SK-N-SH (cell line): ENCODE measurements at regions not wholly inside any gene's neighbourhood (a gene's known extent, or its start where the extent isn't known, plus 50 kb on each side); places are given as distances from the start of the nearest gene placed in this dataset.

Experiments used
- CTCF ChIP-seq: fragments of 200-600 bp; sonication (generic); IDR thresholded peaks from 2 replicates; pipeline ENCODE4 v1.6.1; 2017; ENCODE audit warnings: antibody characterized with exemption, mild to moderate bottlenecking, moderate library complexity
- EP300 ChIP-seq, 2 experiments: IDR thresholded peaks; 2 replicates each; pipeline versions ENCODE4 v1.4.0 to v1.6.1; 2012; ENCODE audit warnings: borderline replicate concordance in 1 of 2, low read depth in 1 of 2, low read length in 1 of 2
- EZH2phosphoT487 ChIP-seq: fragments of 200-600 bp; sonication (generic); IDR thresholded peaks from 2 replicates; pipeline ENCODE4 v1.6.1; 2017; ENCODE audit warnings: low read depth, mixed run types, mild to moderate bottlenecking, antibody characterized with exemption, moderate library complexity, borderline replicate concordance
- FOSL2 ChIP-seq: IDR thresholded peaks from 2 replicates; pipeline ENCODE4 v1.4.0; 2012; ENCODE audit warnings: low read depth, mild to moderate bottlenecking, moderate library complexity, borderline replicate concordance
- GATA2 ChIP-seq: sonication (generic); formaldehyde crosslinking; IDR thresholded peaks from 2 replicates; pipeline ENCODE4 v1.5.0; 2020; ENCODE audit warnings: mild to moderate bottlenecking, missing genetic modification reagents
- NFIC ChIP-seq: IDR thresholded peaks from 2 replicates; pipeline ENCODE4 v1.4.0; 2012; ENCODE audit warnings: borderline replicate concordance
- POLR2AphosphoS5 ChIP-seq: IDR thresholded peaks from 2 replicates; pipeline ENCODE4 v1.6.1; 2012; ENCODE audit warnings: low read depth, low read length
- RAD21 ChIP-seq: IDR thresholded peaks from 2 replicates; pipeline ENCODE4 v1.6.1; 2012; ENCODE audit warnings: mild to moderate bottlenecking, low read length
- TEAD4 ChIP-seq: IDR thresholded peaks from 2 replicates; pipeline ENCODE4 v1.4.0; 2012; ENCODE audit warnings: mild to moderate bottlenecking, borderline replicate concordance; ENCODE audit not compliant: insufficient read depth
- TF ChIP-seq, protein P1 (sequence below): IDR thresholded peaks from 2 replicates; pipeline ENCODE4; 2012

- TF ChIP-seq CTCF, result no peak
- TF ChIP-seq, protein P1, sequence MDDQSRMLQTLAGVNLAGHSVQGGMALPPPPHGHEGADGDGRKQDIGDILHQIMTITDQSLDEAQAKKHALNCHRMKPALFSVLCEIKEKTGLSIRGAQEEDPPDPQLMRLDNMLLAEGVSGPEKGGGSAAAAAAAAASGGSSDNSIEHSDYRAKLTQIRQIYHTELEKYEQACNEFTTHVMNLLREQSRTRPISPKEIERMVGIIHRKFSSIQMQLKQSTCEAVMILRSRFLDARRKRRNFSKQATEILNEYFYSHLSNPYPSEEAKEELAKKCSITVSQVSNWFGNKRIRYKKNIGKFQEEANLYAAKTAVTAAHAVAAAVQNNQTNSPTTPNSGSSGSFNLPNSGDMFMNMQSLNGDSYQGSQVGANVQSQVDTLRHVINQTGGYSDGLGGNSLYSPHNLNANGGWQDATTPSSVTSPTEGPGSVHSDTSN, result no peak
- TF ChIP-seq GATA2 (CRISPR knock-in tag), result no peak
- TF ChIP-seq TEAD4, result no peak
- no peak for TF ChIP-seq EZH2phosphoT487
- no peak for TF ChIP-seq EP300 (IDR thresholded peaks at IDR 0.05; ENCODE audit: borderline replicate concordance in 1 of 2, low read depth in 1 of 2, low read length in 1 of 2)
- no peak for TF ChIP-seq FOSL2
- no peak for TF ChIP-seq POLR2AphosphoS5
- no peak for TF ChIP-seq NFIC
- no peak for TF ChIP-seq RAD21
Observed at GRCh38 chr11:69992943-69993694, 85.0 kb upstream of the ANO1 start.
